ENCODE measurements at regions not wholly inside any gene's neighbourhood (a gene's known extent, or its start where the extent isn't known, plus 50 kb on each side); places are given as distances from the start of the nearest gene placed in this dataset.
"Not testable (repeated sequence)": the region's sequence is repeated elsewhere in the genome, so short reads cannot be mapped to it uniquely, and the experiment has no call there.

- no peak for DNase-seq
Observed at GRCh38 chr11:92436034-92436920, 211.7 kb downstream of the FAT3 start.

DNA sequence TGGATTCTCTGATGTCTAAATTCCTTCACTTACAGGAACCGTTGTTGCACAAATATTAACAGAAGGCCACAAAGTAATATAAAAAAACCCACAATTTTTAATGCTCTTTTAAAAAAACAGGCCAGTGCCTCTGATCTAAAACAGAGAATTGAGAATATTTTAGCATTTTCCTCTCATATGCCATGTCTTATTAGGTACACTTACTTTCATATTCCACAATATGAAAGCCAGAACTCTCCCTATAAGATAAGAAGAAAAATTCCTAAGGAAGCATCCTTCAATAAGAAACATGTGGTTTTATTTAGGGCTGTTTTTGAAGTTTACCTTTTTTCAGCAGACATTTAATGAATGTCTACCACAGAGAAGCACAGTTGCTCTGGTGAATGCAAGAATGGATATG is 214.5 kb downstream of the FAT3 start:
- DNase-seq, result no peak

DNA sequence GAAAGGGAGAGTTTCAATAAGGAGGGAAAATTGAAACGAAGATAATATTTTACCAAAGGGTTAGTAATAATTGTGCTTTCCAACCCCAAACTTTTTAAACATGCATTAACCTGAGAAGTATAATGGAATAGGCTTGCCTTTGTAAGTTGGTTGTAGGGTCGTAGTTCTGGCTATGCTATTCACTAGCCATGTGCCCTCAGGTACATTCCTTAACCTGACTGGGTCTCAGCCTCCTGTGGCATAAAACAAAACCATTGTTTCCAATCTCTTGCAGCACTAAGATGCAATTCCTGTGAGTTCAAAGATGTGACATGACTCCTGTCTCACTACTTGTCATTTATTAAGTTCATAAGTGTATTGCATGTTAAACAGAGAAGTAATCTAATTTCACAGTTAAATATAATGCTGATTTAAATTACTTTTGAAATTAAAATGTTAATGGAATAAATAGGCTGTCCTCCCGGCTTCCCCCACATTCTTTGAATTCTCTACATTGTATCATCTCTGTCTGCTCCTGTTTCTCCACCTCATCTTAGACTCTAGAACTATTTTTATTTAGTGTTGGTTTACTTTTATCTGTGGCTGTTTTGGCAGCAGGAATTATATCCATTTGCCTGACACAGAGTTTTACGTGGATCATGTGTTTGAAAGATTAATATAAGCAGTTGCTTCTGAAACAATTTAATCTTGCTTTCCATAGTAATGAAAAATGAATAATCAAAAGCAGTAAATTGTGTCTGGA is 216.3 kb downstream of the FAT3 start:
- peak; percentile 64 for DNase-seq

- no peak for DNase-seq
Observed at GRCh38 chr11:92441443-92441726, 216.8 kb downstream of the FAT3 start.

GRCh38 chr11:92443199-92443598 is 218.6 kb downstream of the FAT3 start:
- DNase-seq, result no peak

- no peak for DNase-seq
Observed at GRCh38 chr11:92447586-92447985, 223.0 kb downstream of the FAT3 start.

DNA sequence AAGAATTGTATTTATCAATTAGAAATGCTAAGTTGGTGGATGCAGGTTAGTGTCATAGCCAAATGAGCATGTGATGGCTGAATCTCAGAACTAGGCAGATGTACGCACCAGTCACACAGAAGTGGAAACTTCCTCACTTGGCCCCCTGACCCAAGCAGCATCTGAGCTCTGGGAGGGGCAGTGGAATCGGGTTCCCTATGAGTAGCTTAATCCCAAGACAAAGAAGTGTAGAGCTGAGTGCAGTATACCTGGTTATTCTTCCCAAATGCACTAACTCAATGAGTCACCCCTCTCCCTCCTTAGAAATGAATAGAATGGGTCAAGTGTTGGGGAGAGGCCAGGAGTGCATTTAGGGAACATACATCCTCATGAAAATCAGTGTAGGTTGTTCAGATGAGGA is 224.6 kb downstream of the FAT3 start:
- DNase-seq, result no peak

- no peak for DNase-seq
Observed at GRCh38 chr11:92449780-92450179, 225.2 kb downstream of the FAT3 start.

DNA sequence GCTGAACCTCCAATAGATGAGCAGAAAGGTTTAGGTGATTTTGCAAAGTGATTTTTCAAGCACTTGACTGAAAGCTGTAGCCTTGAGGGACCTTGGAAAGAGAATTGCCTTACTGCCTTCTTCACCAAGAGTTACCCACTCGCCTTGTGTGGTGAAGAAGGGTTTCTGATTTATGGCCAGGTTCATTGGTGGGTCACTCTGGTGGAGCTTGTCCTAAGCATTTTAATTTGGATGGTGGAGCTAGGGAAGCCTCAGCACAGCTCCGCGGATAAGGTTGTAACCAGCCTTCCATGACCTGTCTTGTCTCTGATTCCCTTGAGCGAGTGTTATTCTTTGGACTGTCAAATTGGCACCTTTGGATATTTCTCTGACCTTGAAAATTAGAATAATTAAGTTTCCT is 226.4 kb downstream of the FAT3 start:
- DNase-seq, result no peak

GRCh38 chr11:92453055-92453454 is 228.4 kb downstream of the FAT3 start:
- no peak for DNase-seq

DNA sequence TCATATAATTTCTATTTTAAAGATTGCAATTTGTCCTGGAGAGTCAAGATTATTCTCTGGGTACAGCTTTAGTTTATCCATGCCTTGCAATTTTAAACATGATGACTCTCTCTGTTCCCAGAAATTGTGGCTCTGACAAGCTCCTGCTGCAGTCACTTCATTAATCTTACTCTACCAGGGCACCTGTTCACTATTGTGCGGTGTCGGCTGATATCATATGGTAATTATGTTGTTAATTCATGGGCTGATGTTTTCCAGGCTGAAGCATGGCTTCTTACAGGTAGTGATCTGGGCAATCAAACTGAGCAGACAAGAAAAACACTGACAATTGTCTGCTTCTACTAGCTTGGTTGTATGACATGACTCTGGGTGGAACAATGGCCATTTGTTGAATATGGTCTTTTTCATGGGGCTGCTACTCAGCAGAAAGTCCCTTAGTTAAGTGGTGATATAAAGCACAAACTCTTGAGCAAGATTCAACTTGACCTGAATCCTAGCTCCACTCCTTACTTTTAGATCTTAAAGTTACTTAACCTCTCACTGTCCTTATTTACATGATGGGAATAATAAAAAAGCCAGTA is 230.7 kb downstream of the FAT3 start:
- no peak for DNase-seq

DNA sequence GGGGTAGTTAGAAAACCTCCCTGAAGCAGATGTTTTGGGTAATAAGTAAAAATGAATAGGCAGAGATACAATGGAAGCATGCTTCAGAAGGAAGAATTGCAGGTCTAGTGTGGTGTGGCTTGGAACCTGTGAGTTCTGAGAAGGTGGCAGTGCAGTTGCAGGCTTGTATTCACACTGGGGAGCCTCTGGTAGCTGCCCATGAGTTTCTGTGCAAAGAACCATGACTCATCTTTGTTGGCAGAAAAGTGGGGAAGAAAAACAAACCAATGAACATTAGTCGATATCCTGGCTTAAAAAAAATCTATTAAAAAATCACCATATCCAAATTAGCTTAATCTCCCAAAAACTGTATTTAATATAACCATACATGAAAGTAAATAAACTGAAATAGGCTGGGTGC is 232.6 kb downstream of the FAT3 start:
- DNase-seq, result no peak

DNA sequence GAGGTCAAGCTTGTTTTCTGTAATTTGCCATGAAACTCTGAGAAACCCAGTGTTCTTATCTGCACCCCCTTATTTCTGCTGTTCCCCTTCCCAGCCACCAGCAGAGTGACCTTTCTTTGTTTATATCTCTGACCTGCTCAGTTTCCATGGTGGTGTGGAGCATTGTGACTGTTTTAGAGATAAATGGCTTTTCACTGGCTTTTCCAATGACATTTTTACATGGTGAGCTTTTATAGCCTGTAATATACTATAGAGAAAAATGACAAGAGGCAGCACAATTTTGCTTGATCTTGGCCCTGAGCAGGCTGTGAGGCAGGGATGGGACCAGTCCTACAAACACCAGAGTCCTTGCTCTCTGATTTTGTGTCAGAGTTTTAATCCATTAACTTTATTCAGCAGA is 233.9 kb downstream of the FAT3 start:
- no peak for DNase-seq

DNA sequence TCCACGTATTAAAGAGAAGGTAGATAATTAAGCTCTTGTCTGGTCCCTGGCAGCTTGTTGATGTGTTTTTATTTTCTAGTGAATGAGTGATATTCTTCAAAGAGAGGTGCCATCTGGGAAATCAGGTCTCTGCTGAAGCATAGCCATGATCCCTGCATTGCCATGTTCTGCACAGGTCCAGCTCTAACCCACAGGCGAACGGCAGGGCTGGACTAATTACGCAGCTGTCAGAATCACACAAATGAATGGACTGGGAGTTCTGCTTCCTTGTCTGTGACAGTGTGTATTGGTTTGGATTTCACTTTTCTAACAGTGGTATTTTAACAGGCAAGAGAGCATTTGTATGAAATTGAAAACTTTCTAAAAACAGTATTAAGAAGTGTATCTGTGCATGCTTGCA is 235.6 kb downstream of the FAT3 start:
- no peak for DNase-seq

GRCh38 chr11:92461447-92461846 is 236.8 kb downstream of the FAT3 start:
- no peak for DNase-seq

DNA sequence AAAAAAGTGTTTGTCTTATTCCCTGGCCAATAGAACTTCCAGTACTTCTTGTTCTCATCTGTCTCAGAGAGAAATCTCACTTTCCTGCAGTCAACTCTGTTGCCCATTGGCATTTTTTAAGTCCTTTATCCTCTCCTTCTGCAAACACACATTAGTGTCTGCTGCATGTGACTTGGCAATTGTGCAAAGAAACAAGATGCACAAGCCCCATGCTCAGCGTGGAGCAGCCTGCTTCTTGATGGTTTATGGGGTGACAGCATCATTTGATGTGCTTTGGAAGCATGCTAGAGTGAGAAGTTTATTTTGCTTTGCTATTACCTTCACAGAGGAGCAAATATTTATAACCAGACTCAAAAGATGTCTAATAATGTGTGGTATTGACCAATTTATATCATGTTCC is 238.2 kb downstream of the FAT3 start:
- no peak for DNase-seq

- DNase-seq, result no peak
Observed at GRCh38 chr11:92464822-92465221, 240.2 kb downstream of the FAT3 start.

DNA sequence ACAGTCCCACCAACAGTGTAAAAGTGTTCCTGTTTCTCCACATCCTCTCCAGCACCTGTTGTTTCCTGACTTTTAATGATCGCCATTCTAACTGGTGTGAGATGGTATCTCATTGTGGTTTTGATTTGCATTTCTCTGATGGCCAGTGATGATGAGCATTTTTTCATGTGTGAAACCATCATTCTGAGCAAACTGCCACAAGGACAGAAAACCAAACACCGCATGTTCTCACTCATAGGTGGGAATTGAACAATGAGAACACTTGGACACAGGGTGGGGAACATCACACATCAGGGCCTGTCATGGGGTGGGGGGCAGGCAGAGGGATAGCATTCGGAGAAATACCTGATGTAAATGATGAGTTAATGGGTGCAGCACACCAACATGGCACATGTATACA is 240.8 kb downstream of the FAT3 start:
- not testable (repeated sequence) for DNase-seq

DNA sequence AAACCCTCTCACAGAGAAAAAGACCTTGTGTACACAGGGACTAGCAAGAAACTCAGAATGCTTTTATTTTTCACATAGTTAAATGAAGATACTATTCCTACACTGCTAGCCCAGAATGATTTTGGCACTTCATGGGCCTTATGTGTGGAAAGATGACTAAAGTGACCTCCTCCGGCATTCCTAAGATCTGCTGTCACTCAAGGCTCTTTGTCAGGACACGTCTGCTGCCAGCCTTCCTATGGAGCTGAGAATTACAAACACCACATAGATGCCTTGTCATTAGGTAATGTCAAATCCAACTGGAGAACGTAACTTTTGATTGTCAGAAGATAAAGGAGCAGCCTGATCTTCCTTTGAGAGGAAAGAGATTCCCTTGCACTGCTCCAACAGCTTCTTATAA is 249.1 kb downstream of the FAT3 start:
- DNase-seq, result peak; percentile 66

DNA sequence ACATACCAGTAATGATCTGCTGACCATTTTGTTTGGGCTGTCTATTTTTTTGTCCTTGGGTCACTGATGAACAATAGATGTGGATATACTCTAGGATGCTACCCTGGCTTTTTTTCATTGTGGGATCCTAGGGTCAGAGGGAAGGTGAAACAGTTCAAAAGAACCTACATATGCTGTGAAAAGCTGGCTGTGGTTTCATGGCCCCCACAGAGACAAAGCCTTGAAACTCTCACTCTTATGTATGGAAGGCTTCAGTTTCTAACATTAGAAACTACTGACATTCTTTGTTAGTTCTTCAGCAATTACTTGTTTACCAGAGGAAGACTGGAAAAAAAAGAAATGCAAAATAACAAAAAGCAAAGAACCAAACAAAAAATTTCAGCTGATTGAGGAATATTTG is 250.7 kb downstream of the FAT3 start:
- no peak for DNase-seq

DNA sequence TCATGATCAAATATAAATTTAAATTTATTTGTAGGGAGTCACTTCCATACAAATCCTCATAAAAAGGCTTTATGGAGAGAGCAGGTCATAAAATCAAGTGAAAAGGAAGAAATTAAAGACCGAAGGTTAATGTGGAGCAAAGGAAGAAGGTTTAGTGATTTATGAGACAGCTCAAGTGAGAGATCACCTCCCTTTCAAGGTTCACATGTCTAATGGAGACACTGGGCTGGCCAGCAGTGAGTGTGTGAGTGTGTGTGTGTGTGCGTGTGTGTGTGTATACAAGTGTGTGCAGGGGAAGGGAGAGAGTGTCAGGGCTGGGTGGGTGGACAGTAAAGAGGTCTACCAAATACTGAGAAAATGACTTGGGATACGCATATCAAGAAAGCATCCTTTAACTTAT is 251.2 kb downstream of the FAT3 start:
- no peak for DNase-seq

DNA sequence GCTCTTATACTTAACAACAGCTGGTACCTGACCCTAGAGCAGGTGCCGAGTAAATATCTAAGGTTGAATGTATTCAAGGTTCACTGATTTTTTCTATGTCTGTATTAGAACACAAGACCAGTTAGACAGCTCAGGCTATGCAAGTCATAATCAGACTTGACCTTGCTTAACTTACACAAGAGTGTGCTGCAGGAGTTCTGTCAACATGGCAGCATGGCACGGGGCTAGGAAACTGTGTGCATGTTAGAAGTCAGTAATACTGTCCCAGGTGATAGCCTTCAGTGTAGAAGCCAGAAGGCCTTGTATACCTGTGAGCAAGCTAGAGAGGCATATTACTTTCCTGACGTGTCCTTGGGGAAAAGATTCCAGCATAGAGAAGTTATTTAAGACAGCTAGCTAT is 253.1 kb downstream of the FAT3 start:
- DNase-seq, result no peak

DNA sequence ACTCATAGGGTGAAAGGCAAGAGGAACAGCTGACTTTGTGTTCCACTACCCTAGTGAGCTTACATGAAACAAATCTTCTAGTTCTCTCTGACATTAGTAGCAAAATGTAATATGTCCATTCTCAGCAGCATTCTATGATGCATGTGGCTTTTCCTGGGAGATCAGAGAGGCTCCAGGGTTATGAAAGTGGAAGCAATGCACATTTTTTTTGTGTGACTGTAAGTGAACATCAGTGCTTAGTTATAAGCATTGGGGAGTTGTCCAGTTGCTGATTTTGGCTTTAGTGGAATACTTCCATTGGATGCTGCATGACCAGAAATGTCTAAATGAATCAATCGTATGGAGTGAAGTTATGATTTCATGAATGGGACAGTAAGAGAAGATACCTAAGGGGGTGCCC is 255.9 kb downstream of the FAT3 start:
- DNase-seq, result no peak

DNA sequence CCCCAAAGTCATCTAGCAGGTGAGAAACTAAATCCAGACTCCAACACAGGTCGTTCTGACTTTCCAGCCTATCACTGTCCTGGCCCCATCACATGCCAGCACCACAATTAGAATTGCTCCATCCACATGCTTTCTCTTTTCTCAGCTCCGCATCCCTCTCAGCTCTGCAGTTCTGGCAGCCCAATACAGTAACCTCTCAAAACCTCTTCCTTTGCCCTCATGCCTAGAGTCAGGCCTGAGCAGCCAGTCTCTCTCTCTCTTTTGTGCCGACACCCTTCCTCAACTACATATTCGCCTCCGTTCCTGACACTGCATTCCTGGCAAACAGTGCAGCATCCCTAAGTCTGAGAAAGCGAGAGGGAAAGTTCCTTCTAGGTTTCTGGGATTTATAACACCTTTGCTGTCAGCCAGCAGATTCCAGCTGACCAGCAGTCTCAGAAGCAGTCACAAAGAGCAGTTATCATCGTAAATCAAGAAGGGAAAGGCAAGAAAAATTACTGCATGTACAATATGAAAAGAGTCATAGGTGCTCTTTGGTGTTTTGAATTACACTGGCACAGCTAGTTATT is 258.0 kb downstream of the FAT3 start:
- no peak for DNase-seq

All from islet precursor cell (in vitro differentiated cells).